Trophoblast cell (in vitro differentiated cells and primary cell): ENCODE measurements at regions not wholly inside any gene's neighbourhood (a gene's known extent, or its start where the extent isn't known, plus 50 kb on each side); places are given as distances from the start of the nearest gene placed in this dataset.
A peak's percentile ranks its signal among the peaks of the same experiment; 100 is the strongest.
"Not testable (repeated sequence)": the region's sequence is repeated elsewhere in the genome, so short reads cannot be mapped to it uniquely, and the experiment has no call there.

ENCODE experiments used
- DNase-seq, 2 donors: peaks; one replicate each; pipeline ENCODE4 v3.0.0-alpha.2; 2016
- H2AFZ ChIP-seq: 2 replicates; pipeline ENCODE4 v1.6.1; 2013; ENCODE audit warnings: low read length, moderate library complexity, mild to moderate bottlenecking; ENCODE audit not compliant: insufficient read depth, poor library complexity
- H2AK5ac ChIP-seq: 2 replicates; pipeline ENCODE4 v1.6.1; 2013; ENCODE audit warnings: mild to moderate bottlenecking, low read length
- H2BK120ac ChIP-seq: 2 replicates; pipeline ENCODE4 v1.6.1; 2013; ENCODE audit warnings: low read length, mild to moderate bottlenecking, moderate library complexity; ENCODE audit not compliant: insufficient read depth, poor library complexity
- H2BK12ac ChIP-seq: 2 replicates; pipeline ENCODE4 v1.6.1; 2013; ENCODE audit warnings: mild to moderate bottlenecking, low read length, moderate library complexity
- H2BK5ac ChIP-seq: 2 replicates; pipeline ENCODE4 v1.6.1; 2013; ENCODE audit warnings: low read length, low read depth, moderate library complexity, mild to moderate bottlenecking; ENCODE audit not compliant: poor library complexity
- H3K14ac ChIP-seq: 2 replicates; pipeline ENCODE4 v1.6.1; 2013; ENCODE audit warnings: mild to moderate bottlenecking, low read length
- H3K18ac ChIP-seq: 2 replicates; pipeline ENCODE4 v1.6.1; 2013; ENCODE audit warnings: mild to moderate bottlenecking, low read length
- H3K23ac ChIP-seq: 2 replicates; pipeline ENCODE4 v1.6.1; 2013; ENCODE audit warnings: low read length
- H3K27ac ChIP-seq: 2 replicates; pipeline ENCODE4 v1.5.1; 2013; ENCODE audit warnings: low read depth, mild to moderate bottlenecking, inconsistent platforms, low read length, moderate library complexity
- H3K27me3 ChIP-seq: 2 replicates; pipeline ENCODE4 v1.6.1; 2013; ENCODE audit warnings: inconsistent platforms, mild to moderate bottlenecking, low read length, moderate library complexity; ENCODE audit not compliant: insufficient read depth
- H3K36me3 ChIP-seq, 2 experiments: 1 replicate in 1 of 2; 2 replicates in 1 of 2; pipeline ENCODE4 v1.6.1; 2013; ENCODE audit warnings: low read length in 2 of 2, mild to moderate bottlenecking in 2 of 2, moderate library complexity in 1 of 2; ENCODE audit not compliant: insufficient read depth in 2 of 2, control insufficient read depth in 1 of 2
- H3K4ac ChIP-seq: 2 replicates; pipeline ENCODE4 v1.6.1; 2013; ENCODE audit warnings: low read depth, mild to moderate bottlenecking, low read length, moderate library complexity
- H3K4me1 ChIP-seq, 2 experiments: 1 replicate in 1 of 2; 2 replicates in 1 of 2; pipeline ENCODE4 v1.6.1; 2013; ENCODE audit warnings: low read length in 2 of 2, mild to moderate bottlenecking in 2 of 2, moderate library complexity in 1 of 2; ENCODE audit not compliant: insufficient read depth in 2 of 2, control insufficient read depth in 1 of 2
- H3K4me2 ChIP-seq: 2 replicates; pipeline ENCODE4 v1.6.1; 2013; ENCODE audit warnings: inconsistent platforms, mild to moderate bottlenecking, low read length, moderate library complexity
- H3K4me3 ChIP-seq: 2 replicates; pipeline ENCODE4 v1.5.1; 2013; ENCODE audit warnings: mild to moderate bottlenecking, low read depth, low read length, inconsistent platforms
- H3K79me1 ChIP-seq: one replicate; pipeline ENCODE4 v1.6.1; 2013; ENCODE audit warnings: low read length
- H3K79me2 ChIP-seq: 2 replicates; pipeline ENCODE4 v1.6.1; 2013; ENCODE audit warnings: low read length, mild to moderate bottlenecking; ENCODE audit not compliant: control insufficient read depth, insufficient read depth, poor library complexity
- H3K9ac ChIP-seq: 2 replicates; pipeline ENCODE4 v1.6.1; 2013; ENCODE audit warnings: mild to moderate bottlenecking, low read length
- H3K9me3 ChIP-seq: 2 replicates; pipeline ENCODE4 v1.6.1; 2013; ENCODE audit warnings: low read depth, mild to moderate bottlenecking, control low read depth, inconsistent platforms, low read length; ENCODE audit not compliant: insufficient read depth
- H4K12ac ChIP-seq: 2 replicates; pipeline ENCODE4 v1.6.1; 2013; ENCODE audit warnings: low read depth, mild to moderate bottlenecking, low read length, moderate library complexity
- H4K8ac ChIP-seq: 2 replicates; pipeline ENCODE4 v1.6.1; 2013; ENCODE audit warnings: low read depth, mild to moderate bottlenecking, low read length, moderate library complexity
- H4K91ac ChIP-seq: one replicate; pipeline ENCODE4 v1.6.1; 2013; ENCODE audit warnings: low read depth, mild to moderate bottlenecking, low read length, moderate library complexity
- WGBS: extraction: QIAGEN DNeasy Blood & Tissue Kit; methylation state at CpG from one replicate; pipeline ENCODE4 v1.1.7; 2013; ENCODE audit warnings: missing lambda C conversion rate; ENCODE audit not compliant: insufficient read length, insufficient coverage; ENCODE audit errors: extremely low coverage; 5-methylcytosine and 5-hydroxymethylcytosine counted together

DNA sequence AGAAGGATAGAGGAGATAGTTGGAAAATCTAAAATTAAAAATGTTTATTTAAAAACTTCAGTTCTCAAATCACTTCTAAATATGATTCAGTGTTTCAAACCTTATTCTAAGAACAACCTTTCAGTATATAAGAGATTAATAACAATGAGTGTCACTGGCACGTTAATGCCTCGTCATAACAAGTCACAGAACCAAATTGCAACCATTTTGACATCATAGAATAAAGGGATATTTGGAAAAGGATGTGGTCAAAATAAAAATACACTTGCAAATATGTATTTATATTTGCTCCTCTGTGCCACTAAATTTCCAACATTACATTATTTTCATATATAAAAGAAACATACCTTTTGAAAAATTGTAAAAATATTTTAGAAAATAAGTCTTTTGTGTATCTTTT, 1090.6 kb downstream of the SUCLG1 start:
- Histone ChIP-seq H3K23ac (no peak overlapping the region), H3K9ac (no peak overlapping the region), H3K27me3 (no peaks in the 10 kb centered on the region), H3K18ac (no peak overlapping the region), H4K12ac (no peak overlapping the region), H2BK12ac (no peak overlapping the region), H4K91ac (no peak overlapping the region), H3K79me1 (no peaks in the 10 kb centered on the region), H3K4me3 (no peak overlapping the region), H3K9me3 (no peaks in the 10 kb centered on the region), H3K14ac (no peak overlapping the region), H3K36me3 (no peaks in the 10 kb centered on the region), H4K8ac (no peak overlapping the region), H3K4me2 (no peak overlapping the region), H3K27ac (no peak overlapping the region), H2BK5ac (no peak overlapping the region), H3K4me1 (no peaks in the 10 kb centered on the region), H3K4ac (no peak overlapping the region), H2BK120ac (no peak overlapping the region), H2AK5ac (no peak overlapping the region), H3K79me2 (no peaks in the 10 kb centered on the region), H2AFZ (no peak overlapping the region)
- WGBS: no CpG with 5 or more reads among the region's 2 CpGs
- DNase-seq: no peak

DNA sequence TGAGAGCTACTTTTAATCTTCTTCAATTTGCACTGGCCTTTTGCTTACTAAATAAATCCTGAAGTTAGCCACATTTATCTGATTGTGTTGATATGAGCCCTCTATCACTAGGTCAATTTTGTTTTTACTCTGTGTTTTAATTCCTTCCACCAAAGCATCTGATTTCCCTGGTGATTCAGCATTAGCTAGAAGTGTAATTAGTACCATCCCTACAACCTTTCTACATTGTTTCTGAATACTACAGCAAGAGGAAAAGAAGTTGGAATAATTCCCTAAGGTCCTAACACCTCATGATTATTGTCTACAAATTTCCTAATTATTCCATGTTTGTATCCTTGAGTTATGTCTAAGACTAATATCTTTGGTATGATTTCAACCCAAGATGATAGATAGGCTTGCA, 1093.6 kb downstream of the SUCLG1 start:
- Histone ChIP-seq H2BK12ac (no peak overlapping the region), H3K18ac (no peak overlapping the region), H3K79me1 (no peaks in the 10 kb centered on the region), H2AFZ (no peak overlapping the region), H3K23ac (no peak overlapping the region), H3K36me3 (no peaks in the 10 kb centered on the region), H2BK120ac (no peak overlapping the region), H3K9me3 (no peaks in the 10 kb centered on the region), H3K4me3 (no peak overlapping the region), H3K27me3 (no peaks in the 10 kb centered on the region), H3K27ac (no peak overlapping the region), H3K4ac (no peak overlapping the region), H3K9ac (no peak overlapping the region), H3K4me2 (no peak overlapping the region), H2BK5ac (no peak overlapping the region), H3K79me2 (no peaks in the 10 kb centered on the region), H2AK5ac (no peak overlapping the region), H4K91ac (no peak overlapping the region), H3K14ac (no peak overlapping the region), H4K8ac (no peak overlapping the region), H4K12ac (no peak overlapping the region), H3K4me1 (no peaks in the 10 kb centered on the region)
- peak in 1 of 2 donors; percentile 41 for DNase-seq

DNA sequence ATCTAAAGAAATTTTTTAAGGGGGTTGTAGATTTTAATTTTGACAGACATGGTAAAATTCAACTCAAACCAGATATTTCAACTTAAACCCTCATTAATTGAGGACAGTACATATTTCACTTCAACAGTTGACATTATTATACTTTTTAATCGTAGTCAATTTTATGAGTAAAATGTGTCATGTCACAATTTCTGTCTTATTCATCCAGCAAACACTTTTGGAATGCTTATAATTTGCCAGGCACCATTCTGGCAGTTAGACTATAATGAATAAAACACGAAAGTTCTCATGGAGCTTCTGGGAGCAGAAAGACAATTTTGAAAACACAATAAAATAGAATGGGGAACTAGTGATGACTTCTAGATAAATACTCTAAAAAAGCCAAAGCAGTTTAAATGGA, 1094.8 kb downstream of the SUCLG1 start:
- H3K4me3 ChIP-seq: no peak overlapping the region
- H3K79me1 ChIP-seq: no peaks in the 10 kb centered on the region
- H3K18ac ChIP-seq: no peak overlapping the region
- H3K9me3 ChIP-seq: no peaks in the 10 kb centered on the region
- no peak overlapping the region for H3K9ac ChIP-seq
- no peak overlapping the region for H2BK5ac ChIP-seq
- WGBS: no CpG with 5 or more reads among the region's 2 CpGs
- H3K14ac ChIP-seq: no peak overlapping the region
- no peak overlapping the region for H3K4ac ChIP-seq
- no peak overlapping the region for H3K23ac ChIP-seq
- no peaks in the 10 kb centered on the region for H3K27me3 ChIP-seq
- no peak overlapping the region for H2AFZ ChIP-seq
- no peak overlapping the region for H4K91ac ChIP-seq
- no peak overlapping the region for H2AK5ac ChIP-seq
- no peak overlapping the region for H2BK120ac ChIP-seq
- no peak overlapping the region for H4K12ac ChIP-seq
- DNase-seq: peak in 1 of 2 donors; percentile 42
- H3K79me2 ChIP-seq: no peaks in the 10 kb centered on the region
- H2BK12ac ChIP-seq: no peak overlapping the region
- H3K4me1 ChIP-seq: no peaks in the 10 kb centered on the region
- no peak overlapping the region for H4K8ac ChIP-seq
- H3K36me3 ChIP-seq: no peaks in the 10 kb centered on the region
- H3K4me2 ChIP-seq: no peak overlapping the region
- no peak overlapping the region for H3K27ac ChIP-seq

DNA sequence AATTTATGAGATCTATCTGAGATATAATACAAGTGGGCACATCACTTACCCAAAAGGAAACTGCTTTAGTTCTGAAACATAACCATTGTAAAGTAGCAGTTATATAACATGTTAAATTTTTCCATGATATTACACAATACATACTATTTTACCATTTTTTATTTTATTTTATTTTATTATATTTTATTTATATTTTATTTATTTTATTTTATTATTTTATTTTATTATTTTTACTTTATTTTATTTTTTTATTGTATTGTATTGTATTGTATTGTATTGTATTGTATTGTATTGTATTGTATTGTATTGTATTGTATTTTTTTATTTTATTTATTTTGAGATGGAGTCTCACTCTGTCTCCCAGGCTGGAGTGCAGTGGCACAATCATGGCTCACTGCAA, 1095.9 kb downstream of the SUCLG1 start:
- H2BK12ac ChIP-seq, H3K27ac ChIP-seq, H3K23ac ChIP-seq, H3K79me2 ChIP-seq, H3K4ac ChIP-seq, H4K12ac ChIP-seq, H3K14ac ChIP-seq, H2BK120ac ChIP-seq, H3K4me2 ChIP-seq, H4K91ac ChIP-seq, H3K27me3 ChIP-seq, DNase-seq, H2AFZ ChIP-seq, H3K9ac ChIP-seq, H3K4me1 ChIP-seq, H2AK5ac ChIP-seq, H3K9me3 ChIP-seq, H3K79me1 ChIP-seq, H3K4me3 ChIP-seq, H3K18ac ChIP-seq, H3K36me3 ChIP-seq, H2BK5ac ChIP-seq, H4K8ac ChIP-seq: not testable (repeated sequence)

DNA sequence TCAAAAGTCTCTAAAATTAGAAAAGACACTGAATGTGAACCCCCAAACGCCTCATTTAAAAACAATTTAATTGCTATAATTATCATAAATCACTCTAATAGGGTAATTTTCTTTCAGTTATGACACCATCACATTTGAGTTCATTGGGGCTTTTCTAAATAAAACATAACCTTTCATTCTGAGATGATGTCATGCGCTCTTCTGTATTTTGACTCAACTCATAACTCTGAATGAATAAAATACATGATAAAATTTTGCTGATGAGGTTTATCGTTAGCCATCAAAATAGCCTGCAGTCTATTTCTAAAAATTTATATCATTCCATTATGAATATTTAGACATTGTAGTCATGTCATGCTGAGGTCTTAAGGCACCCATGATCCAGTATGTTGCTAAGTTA, 1099.7 kb downstream of the SUCLG1 start:
- Histone ChIP-seq H3K27me3 (no peaks in the 10 kb centered on the region), H3K4me3 (no peak overlapping the region), H2BK12ac (no peak overlapping the region), H2BK5ac (no peak overlapping the region), H3K36me3 (no peaks in the 10 kb centered on the region), H4K12ac (no peak overlapping the region), H3K23ac (no peak overlapping the region), H4K91ac (no peak overlapping the region), H3K4me2 (no peak overlapping the region), H3K9ac (no peak overlapping the region), H2BK120ac (no peak overlapping the region), H2AK5ac (no peak overlapping the region), H3K4ac (no peak overlapping the region), H3K18ac (no peak overlapping the region), H3K79me2 (no peaks in the 10 kb centered on the region), H3K79me1 (no peaks in the 10 kb centered on the region), H3K27ac (no peak overlapping the region), H3K4me1 (no peaks in the 10 kb centered on the region), H3K14ac (no peak overlapping the region), H3K9me3 (no peaks in the 10 kb centered on the region), H2AFZ (no peak overlapping the region), H4K8ac (no peak overlapping the region)
- no CpG with 5 or more reads among the region's 3 CpGs for WGBS
- DNase-seq: no peak
